SK-N-SH (cell line): ENCODE measurements at regions not wholly inside any gene's neighbourhood (a gene's known extent, or its start where the extent isn't known, plus 50 kb on each side); places are given as distances from the start of the nearest gene placed in this dataset.

Experiments
- CTCF ChIA-PET: fragments of 300-600, 350-600 bp; formaldehyde crosslinking; extraction: SDS; loops from one replicate; lab custom pipeline; 2021; lab: Yijun Ruan, JAX
- POLR2A ChIA-PET: fragments of 350-600 bp; sonication (Branson Sonifier 250); formaldehyde crosslinking; extraction: SDS; loops from one replicate; lab custom pipeline; 2020; ENCODE audit warnings: antibody characterized with exemption, inconsistent platforms; lab: Yijun Ruan, JAX
- DNase-seq: peaks from one replicate; pipeline ENCODE4 v3.0.0; 2012
- H2AFZ ChIP-seq: fragments of 200-600 bp; sonication (generic); 2 replicates; pipeline ENCODE4 v1.8.1; 2016; ENCODE audit warnings: antibody characterized with exemption, mild to moderate bottlenecking, low read depth
- H3F3A ChIP-seq: fragments of 200-600 bp; sonication (generic); replicated peaks from 2 replicates; pipeline ENCODE3; 2016; ENCODE audit warnings: antibody characterized with exemption, mild to moderate bottlenecking; ENCODE audit not compliant: insufficient read depth
- H3K27ac ChIP-seq, 2 experiments: fragments of 200-500 bp in 1 of 2; fragments of 200-600 bp in 1 of 2; sonication (Bioruptor generic) in 1 of 2; sonication (generic), shearing (Covaris generic) in 1 of 2; 2 replicates each; pipeline versions ENCODE4 v1.5.1 to v1.6.1; 2014 to 2016; ENCODE audit warnings: low read depth in 2 of 2, inconsistent platforms in 1 of 2, low read length in 1 of 2, mild to moderate bottlenecking in 1 of 2, mixed read lengths in 1 of 2
- H3K27me3 ChIP-seq: fragments of 200-600 bp; sonication (generic), shearing (Covaris generic); 2 replicates; pipeline ENCODE4 v1.6.1; 2016; ENCODE audit warnings: mixed run types; ENCODE audit not compliant: insufficient read depth
- H3K36me3 ChIP-seq, 2 experiments: fragments of 200-500 bp in 1 of 2; fragments of 200-600 bp in 1 of 2; sonication (Bioruptor generic) in 1 of 2; sonication (generic) in 1 of 2; replicated peaks in 1 of 2; 2 replicates each; pipeline versions ENCODE3 to v1.5.1; 2014 to 2016; ENCODE audit warnings: low read length in 1 of 2, mild to moderate bottlenecking in 1 of 2; ENCODE audit not compliant: insufficient read depth in 2 of 2, control insufficient read depth in 1 of 2
- H3K4me1 ChIP-seq, 2 experiments: fragments of 200-500 bp in 1 of 2; fragments of 200-600 bp in 1 of 2; sonication (Bioruptor generic) in 1 of 2; sonication (generic), shearing (Covaris generic) in 1 of 2; 2 replicates each; pipeline versions ENCODE4 v1.5.1 to v1.6.1; 2014 to 2016; ENCODE audit warnings: low read depth in 1 of 2, low read length in 1 of 2, mixed run types in 1 of 2; ENCODE audit not compliant: insufficient read depth in 2 of 2, control insufficient read depth in 1 of 2
- H3K4me2 ChIP-seq: fragments of 200-600 bp; sonication (generic), shearing (Covaris generic); 2 replicates; pipeline ENCODE4 v1.6.1; 2017; ENCODE audit warnings: mixed run types
- H3K4me3 ChIP-seq, 2 experiments: fragments of 200-500 bp in 1 of 2; fragments of 200-600 bp in 1 of 2; sonication (Bioruptor generic) in 1 of 2; sonication (generic), shearing (Covaris generic) in 1 of 2; 2 replicates each; pipeline versions ENCODE4 v1.5.1 to v1.8.1; 2014 to 2016; ENCODE audit warnings: low read depth in 2 of 2, inconsistent platforms in 1 of 2, low read length in 1 of 2, mild to moderate bottlenecking in 1 of 2, mixed read lengths in 1 of 2, moderate library complexity in 1 of 2
- H3K79me2 ChIP-seq: fragments of 200-600 bp; sonication (generic); 2 replicates; pipeline ENCODE4 v1.8.1; 2017; ENCODE audit warnings: mild to moderate bottlenecking; ENCODE audit not compliant: insufficient read depth
- H3K9ac ChIP-seq: fragments of 200-600 bp; sonication (generic); 2 replicates; pipeline ENCODE4 v1.6.1; 2017; ENCODE audit warnings: mixed run types
- H3K9me2 ChIP-seq: fragments of 200-600 bp; sonication (generic); 2 replicates; pipeline ENCODE4 v1.6.1; 2017; ENCODE audit warnings: mixed run types
- H3K9me3 ChIP-seq: fragments of 200-600 bp; sonication (generic); 2 replicates; pipeline ENCODE4 v1.6.1; 2017; ENCODE audit warnings: mixed run types, mild to moderate bottlenecking, moderate library complexity
- H4K20me1 ChIP-seq: fragments of 200-600 bp; sonication (generic); 2 replicates; pipeline ENCODE4 v1.6.1; 2017; ENCODE audit warnings: mild to moderate bottlenecking, mixed run types; ENCODE audit not compliant: insufficient read depth
- ELF1 ChIP-seq: IDR thresholded peaks from 2 replicates; pipeline ENCODE4 v1.4.0; 2012
- EP300 ChIP-seq, 2 experiments: IDR thresholded peaks; 2 replicates each; pipeline versions ENCODE4 v1.4.0 to v1.6.1; 2012; ENCODE audit warnings: borderline replicate concordance in 1 of 2, low read depth in 1 of 2, low read length in 1 of 2
- EZH2phosphoT487 ChIP-seq: fragments of 200-600 bp; sonication (generic); IDR thresholded peaks from 2 replicates; pipeline ENCODE4 v1.6.1; 2017; ENCODE audit warnings: low read depth, mixed run types, mild to moderate bottlenecking, antibody characterized with exemption, moderate library complexity, borderline replicate concordance
- FOXM1 ChIP-seq: IDR thresholded peaks from 2 replicates; pipeline ENCODE4 v1.4.0; 2012; ENCODE audit warnings: low read depth, mild to moderate bottlenecking
- GATA2 ChIP-seq: sonication (generic); formaldehyde crosslinking; IDR thresholded peaks from 2 replicates; pipeline ENCODE4 v1.5.0; 2020; ENCODE audit warnings: mild to moderate bottlenecking, missing genetic modification reagents
- JUND ChIP-seq: IDR thresholded peaks from 2 replicates; pipeline ENCODE4 v1.4.0; 2012
- MXI1 ChIP-seq: IDR thresholded peaks from 2 replicates; pipeline ENCODE4 v1.6.1; 2012; ENCODE audit warnings: mild to moderate bottlenecking, low read depth, low read length, improper control_type of control experiment
- POLR2AphosphoS5 ChIP-seq: IDR thresholded peaks from 2 replicates; pipeline ENCODE4 v1.6.1; 2012; ENCODE audit warnings: low read depth, low read length
- RAD21 ChIP-seq: IDR thresholded peaks from 2 replicates; pipeline ENCODE4 v1.6.1; 2012; ENCODE audit warnings: mild to moderate bottlenecking, low read length
- RCOR1 ChIP-seq: fragments of 150-350 bp; IDR thresholded peaks from 2 replicates; pipeline ENCODE4 v1.6.1; 2017; ENCODE audit warnings: antibody characterized with exemption, low read length
- REST ChIP-seq: IDR thresholded peaks from 2 replicates; pipeline ENCODE4 v1.6.1; 2012; ENCODE audit warnings: mild to moderate bottlenecking, low read depth, low read length, moderate library complexity
- RFX5 ChIP-seq: IDR thresholded peaks from 2 replicates; pipeline ENCODE4 v1.6.1; 2012; ENCODE audit warnings: mild to moderate bottlenecking, improper control_type of control experiment, low read length
- RXRA ChIP-seq: IDR thresholded peaks from 2 replicates; pipeline ENCODE4 v1.4.0; 2012; ENCODE audit warnings: low read depth, mild to moderate bottlenecking, borderline replicate concordance
- TAF1 ChIP-seq: IDR thresholded peaks from 2 replicates; pipeline ENCODE4 v1.6.1; 2012; ENCODE audit warnings: low read depth, mild to moderate bottlenecking, low read length, moderate library complexity, borderline replicate concordance
- TEAD4 ChIP-seq: IDR thresholded peaks from 2 replicates; pipeline ENCODE4 v1.4.0; 2012; ENCODE audit warnings: mild to moderate bottlenecking, borderline replicate concordance; ENCODE audit not compliant: insufficient read depth
- USF2 ChIP-seq: fragments of 150-350 bp; IDR thresholded peaks from 2 replicates; pipeline ENCODE4 v1.6.1; 2017; ENCODE audit warnings: antibody characterized with exemption, low read length, low read depth, borderline replicate concordance
- ZBTB33 ChIP-seq: IDR thresholded peaks from 2 replicates; pipeline ENCODE4 v1.4.0; 2012; ENCODE audit warnings: low read depth, borderline replicate concordance
- WGBS: methylation state at CpG from one replicate; pipeline ENCODE4 v1.1.6; 2017; ENCODE audit warnings: low lambda C conversion rate; 5-methylcytosine and 5-hydroxymethylcytosine counted together

GRCh38 chr10:123568751-123569150 is 97.4 kb upstream of the GPR26 start:
- Histone ChIP-seq H3K4me1 (no peaks in the 10 kb centered on the region), H3K27ac (no peak overlapping the region), H3F3A (no peaks in the 10 kb centered on the region), H3K9ac (no peak overlapping the region), H3K4me3 (no peak overlapping the region), H3K9me2 (no peaks in the 10 kb centered on the region), H4K20me1 (no peaks in the 10 kb centered on the region), H3K4me2 (no peak overlapping the region), H3K9me3 (no peaks in the 10 kb centered on the region), H3K79me2 (no peaks in the 10 kb centered on the region), H3K36me3 (no peaks in the 10 kb centered on the region), H3K27me3 (no peaks in the 10 kb centered on the region), H2AFZ (no peak overlapping the region)
- TF ChIP-seq FOXM1 (no peak), EZH2phosphoT487 (no peak), RCOR1 (no peak), ELF1 (no peak), JUND (no peak), POLR2AphosphoS5 (no peak), TAF1 (no peak), REST (no peak), EP300 (IDR thresholded peaks at IDR 0.05; ENCODE audit: borderline replicate concordance in 1 of 2, low read depth in 1 of 2, low read length in 1 of 2) (no peak), RFX5 (no peak), MXI1 (no peak), TEAD4 (no peak)
- DNase-seq = no peak
- POLR2A ChIA-PET = no interaction called here
- CTCF ChIA-PET = interaction anchor here (5.8 kb wide), 1 partner anchor 13 kb away, joined by 52 read pairs; no protein-coding TSS in a partner anchor
- WGBS = 22% methylated on average over 6 of the region's 6 CpGs

- Histone ChIP-seq H3K9me2 (no peaks in the 10 kb centered on the region), H3K4me2 (no peak overlapping the region), H2AFZ (no peak overlapping the region), H3K4me1 (no peaks in the 10 kb centered on the region), H3K4me3 (no peak overlapping the region), H3K9me3 (no peaks in the 10 kb centered on the region), H4K20me1 (no peaks in the 10 kb centered on the region), H3K9ac (no peak overlapping the region), H3K79me2 (no peaks in the 10 kb centered on the region), H3K27ac (no peak overlapping the region), H3F3A (no peaks in the 10 kb centered on the region), H3K27me3 (no peaks in the 10 kb centered on the region), H3K36me3 (no peaks in the 10 kb centered on the region)
- ChIA-PET POLR2A (no interaction called here), CTCF (interaction anchor here (0.8 to 5.8 kb wide), 4 partner anchors 8 to 526 kb away, joined by 3 to 52 read pairs (median 4); no protein-coding TSS in a partner anchor)
- WGBS = 24% methylated on average over 4 of the region's 7 CpGs
- DNase-seq = no peak
- no peak for TF ChIP-seq TAF1
- TF ChIP-seq RCOR1 = no peak
- no peak for TF ChIP-seq RAD21
- TF ChIP-seq RXRA = no peak
- TF ChIP-seq TEAD4 = no peak
- no peak for TF ChIP-seq ZBTB33
- TF ChIP-seq USF2 = no peak
- no peak for TF ChIP-seq REST
- TF ChIP-seq GATA2 (CRISPR knock-in tag) = no peak
These were observed 96.6 kb upstream of the GPR26 start for GRCh38 chr10:123569436-123570035.
